HepG2 (cell line): ENCODE measurements at regions not wholly inside any gene's neighbourhood (a gene's known extent, or its start where the extent isn't known, plus 50 kb on each side); places are given as distances from the start of the nearest gene placed in this dataset.

Source experiments
- ARID5B ChIP-seq: IDR thresholded peaks from 2 replicates; pipeline ENCODE4 v1.4.0; 2020; ENCODE audit warnings: mild to moderate bottlenecking, missing genetic modification reagents
- GATA4 ChIP-seq: sonication (generic); IDR thresholded peaks from 2 replicates; pipeline ENCODE4 v1.6.1; 2016; ENCODE audit warnings: antibody characterized with exemption, low read depth, borderline replicate concordance
- JDP2 ChIP-seq: sonication (generic); formaldehyde crosslinking; IDR thresholded peaks from 2 replicates; pipeline ENCODE4 v1.8.1; 2022; ENCODE audit warnings: missing genetic modification reagents, borderline replicate concordance
- KLF6 ChIP-seq: IDR thresholded peaks from 2 replicates; pipeline ENCODE4 v1.8.0; 2016; ENCODE audit warnings: missing biosample characterization, missing genetic modification reagents
- MTA3 ChIP-seq: sonication (generic); formaldehyde crosslinking; IDR thresholded peaks from 2 replicates; pipeline ENCODE4 v1.4.0; 2020; ENCODE audit warnings: missing genetic modification reagents
- NR2F1 ChIP-seq, 2 experiments: fragments of 450-650 bp in 1 of 2; formaldehyde crosslinking in 1 of 2; IDR thresholded peaks; 2 replicates each; pipeline versions ENCODE4 v1.5.0 to v1.6.1; 2016 to 2020; ENCODE audit warnings: mild to moderate bottlenecking in 1 of 2, missing compliant biosample characterization in 1 of 2, missing genetic modification reagents in 1 of 2, moderate library complexity in 1 of 2
- POLR2G ChIP-seq: fragments of 200-400 bp; formaldehyde crosslinking; IDR thresholded peaks from 2 replicates; pipeline ENCODE4 v1.6.1; 2018; ENCODE audit warnings: mild to moderate bottlenecking, low read depth, low read length, moderate library complexity
- PRMT3 ChIP-seq: sonication (generic); formaldehyde crosslinking; IDR thresholded peaks from 2 replicates; pipeline ENCODE4 v1.8.1; 2022; ENCODE audit warnings: low read depth, mild to moderate bottlenecking, moderate library complexity, missing genetic modification reagents, borderline replicate concordance
- RFX5 ChIP-seq: IDR thresholded peaks from 2 replicates; pipeline ENCODE4 v1.6.1; 2011; ENCODE audit warnings: low read depth, low read length, improper control_type of control experiment
- SNRNP70 ChIP-seq: fragments of 200-400 bp; formaldehyde crosslinking; IDR thresholded peaks from 2 replicates; pipeline ENCODE4 v1.6.1; 2017; ENCODE audit warnings: mild to moderate bottlenecking, low read depth, low read length, moderate library complexity
- SRSF4 ChIP-seq: fragments of 200-400 bp; formaldehyde crosslinking; IDR thresholded peaks from one replicate; pipeline ENCODE4 v1.6.1; 2018; ENCODE audit warnings: mild to moderate bottlenecking, low read depth, low read length, moderate library complexity; ENCODE audit not compliant: poor library complexity, severe bottlenecking
- TGIF2 ChIP-seq: IDR thresholded peaks from 2 replicates; pipeline ENCODE4 v1.6.1; 2016; ENCODE audit warnings: control low read depth, missing compliant biosample characterization
- THRA ChIP-seq: sonication (generic); formaldehyde crosslinking; IDR thresholded peaks from 2 replicates; pipeline ENCODE4 v1.4.0; 2020; ENCODE audit warnings: missing genetic modification reagents, borderline replicate concordance
- TMF1 ChIP-seq: sonication (generic); formaldehyde crosslinking; IDR thresholded peaks from 2 replicates; pipeline ENCODE4 v1.8.1; 2022; ENCODE audit warnings: low read depth, missing genetic modification reagents
- ZMAT3 ChIP-seq: sonication (generic); formaldehyde crosslinking; conservative IDR thresholded peaks from 2 replicates; pipeline ENCODE4 v1.7.0; 2021; ENCODE audit warnings: missing genetic modification reagents
- ZMYM2 ChIP-seq: sonication (generic); formaldehyde crosslinking; IDR thresholded peaks from 2 replicates; pipeline ENCODE4 v1.8.0; 2022; ENCODE audit warnings: mild to moderate bottlenecking, missing genetic modification reagents
- ZNF562 ChIP-seq: sonication (generic); formaldehyde crosslinking; IDR thresholded peaks from 2 replicates; pipeline ENCODE4 v1.8.0; 2022; ENCODE audit warnings: missing genetic modification reagents, borderline replicate concordance
- ZNF567 ChIP-seq: sonication (generic); formaldehyde crosslinking; IDR thresholded peaks from 2 replicates; pipeline ENCODE4 v1.8.1; 2023; ENCODE audit warnings: mild to moderate bottlenecking, missing genetic modification reagents, borderline replicate concordance
- ZNF841 ChIP-seq: sonication (generic); formaldehyde crosslinking; IDR thresholded peaks from 2 replicates; pipeline ENCODE4 v1.8.1; 2023; ENCODE audit warnings: missing genetic modification reagents, borderline replicate concordance

GRCh38 chr7:54917613-54918391 is 101.0 kb upstream of the EGFR start (continued):
- TF ChIP-seq POLR2G (no peak), ZNF562 (CRISPR knock-in tag) (no peak), THRA (CRISPR knock-in tag) (peak; percentile 40; the same call in 1 of the 2 replicates), ZMAT3 (CRISPR knock-in tag) (no peak), ARID5B (CRISPR knock-in tag) (peak; percentile 94), PRMT3 (CRISPR knock-in tag) (no peak), KLF6 (CRISPR knock-in tag) (no peak), NR2F1 (CRISPR knock-in tag; IDR thresholded peaks at IDR 0.05) (peak; percentile 82 to 89), MTA3 (no peak), SRSF4 (no peak), RFX5 (no peak), TGIF2 (no peak), GATA4 (no peak), ZNF841 (CRISPR knock-in tag) (no peak), ZNF567 (CRISPR knock-in tag) (no peak), TMF1 (CRISPR knock-in tag) (no peak), JDP2 (no peak), SNRNP70 (no peak), ZMYM2 (no peak)
